ENCODE measurements at regions not wholly inside any gene's neighbourhood (a gene's known extent, or its start where the extent isn't known, plus 50 kb on each side); places are given as distances from the start of the nearest gene placed in this dataset.

DNA sequence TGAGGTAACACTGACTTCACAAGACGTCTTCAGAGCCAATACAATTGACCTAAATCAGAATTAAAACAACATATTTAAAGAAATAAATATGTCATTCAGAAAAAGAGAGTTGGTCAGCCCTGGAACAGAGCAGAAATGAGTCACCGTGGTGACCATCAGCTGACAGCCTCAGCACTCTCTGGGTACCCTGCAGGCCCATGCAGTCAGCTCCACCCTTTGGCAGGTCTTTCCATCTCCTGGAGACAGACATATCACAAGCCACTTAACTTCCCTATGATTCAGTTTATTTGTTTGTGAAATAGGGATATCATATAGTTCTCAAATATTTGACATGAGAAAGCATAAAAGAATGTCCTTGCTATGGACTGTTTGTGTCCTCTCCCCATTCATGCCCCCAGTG is 151.6 kb upstream of the MEF2C start:
- Histone ChIP-seq H3K56ac (ENCODE audit: extremely low read depth, insufficient read depth, low read length) (no peak overlapping the region), H4K20me1 (ENCODE audit: insufficient read depth, low read length) (no peaks in the 10 kb centered on the region), H3K9ac (ENCODE audit: low read depth, low read length) (no peak overlapping the region), H2AFZ (replicated peaks; ENCODE audit: low read length, poor library complexity) (no peak overlapping the region), H3K9me3 (ENCODE audit: control insufficient read depth, insufficient read depth, low read length) (no peaks in the 10 kb centered on the region), H4K8ac (ENCODE audit: low read depth in 2 of 2, low read length in 2 of 2) (no peak overlapping the region), H2BK15ac (ENCODE audit: low read depth, low read length) (no peak overlapping the region), H3K27ac (ENCODE audit: insufficient read depth, low read length) (no peak overlapping the region), H2AK5ac (ENCODE audit: low read depth, low read length) (no peak overlapping the region), H4K91ac (ENCODE audit: insufficient read depth, low read depth, low read length) (no peak overlapping the region), H3K4ac (ENCODE audit: low read depth, low read length) (no peak overlapping the region), H2BK120ac (ENCODE audit: low read depth, low read length) (no peak overlapping the region), H2BK20ac (ENCODE audit: low read depth, low read length) (no peak overlapping the region), H3K79me1 (ENCODE audit: low read depth in 1 of 2, low read length in 2 of 2) (no peaks in the 10 kb centered on the region), H3K36me3 (ENCODE audit: control insufficient read depth, insufficient read depth, low read length) (no peaks in the 10 kb centered on the region), H3K4me3 (ENCODE audit: insufficient read depth, low read depth, low read length) (no peak overlapping the region), H3K14ac (replicated peaks; ENCODE audit: low read depth, low read length) (no peak overlapping the region), H2AK9ac (replicated peaks; ENCODE audit: low read depth, low read length, poor library complexity) (no peak overlapping the region), H3K4me2 (ENCODE audit: low read depth, low read length) (no peak overlapping the region), H3K4me1 (ENCODE audit: control insufficient read depth, insufficient read depth, low read length) (0 out of 2 replicates have a peak, but pooled peaks cover 1% of the 10 kb centered on the region), H3K27me3 (ENCODE audit: control insufficient read depth, insufficient read depth, low read length) (no peaks in the 10 kb centered on the region), H3K23ac (ENCODE audit: low read depth, low read length) (no peak overlapping the region), H3K18ac (ENCODE audit: low read depth, low read length) (no peak overlapping the region), H2BK5ac (ENCODE audit: low read depth, low read length, poor library complexity, severe bottlenecking) (no peak overlapping the region), H4K5ac (ENCODE audit: low read depth, low read length) (no peak overlapping the region), H3K9me1 (ENCODE audit: insufficient read depth, low read length) (no peaks in the 10 kb centered on the region)
- CTCF ChIA-PET, result interaction anchor here (1.4 kb wide), 1 partner anchor 9 kb away, joined by 3 read pairs; no protein-coding TSS in a partner anchor
- dilution Hi-C loops (cut with HindIII; ENCODE audit: low sequenced_read_pairs, unreplicated experiment) (no loop called here), in situ Hi-C loops (cut with MboI; ENCODE audit: low sequenced_read_pairs) (no loop called here), intact Hi-C loops (cut with micrococcal nuclease) (no loop called here)
- BruUV-seq (replicated peaks), result no TSS peak
- no peak for ATAC-seq (ENCODE audit: low read depth)
- TF ChIP-seq POLR2A (IDR thresholded peaks at IDR 0.05; ENCODE audit: low read depth, low read length), result no peak
- TF ChIP-seq MXI1 (IDR thresholded peaks at IDR 0.05; ENCODE audit: borderline replicate concordance, low read depth, low read length), result no peak
- TF ChIP-seq RCOR1 (IDR thresholded peaks at IDR 0.05; ENCODE audit: insufficient replicate concordance, low read length), result no peak
- no peak for TF ChIP-seq CTCF (conservative IDR thresholded peaks at IDR 0.05; ENCODE audit: low read depth, low read length)
- no peak for TF ChIP-seq NFE2L2 (IDR thresholded peaks at IDR 0.05; ENCODE audit: low read depth, low read length)
- no peak for TF ChIP-seq FOS (IDR thresholded peaks at IDR 0.05; ENCODE audit: low read depth, low read length)
- TF ChIP-seq MAFK (IDR thresholded peaks at IDR 0.05; ENCODE audit: low read depth, low read length), result no peak
- TF ChIP-seq ELK1 (IDR thresholded peaks at IDR 0.05; ENCODE audit: borderline replicate concordance, low read depth, low read length), result no peak
- TF ChIP-seq, protein P1, sequence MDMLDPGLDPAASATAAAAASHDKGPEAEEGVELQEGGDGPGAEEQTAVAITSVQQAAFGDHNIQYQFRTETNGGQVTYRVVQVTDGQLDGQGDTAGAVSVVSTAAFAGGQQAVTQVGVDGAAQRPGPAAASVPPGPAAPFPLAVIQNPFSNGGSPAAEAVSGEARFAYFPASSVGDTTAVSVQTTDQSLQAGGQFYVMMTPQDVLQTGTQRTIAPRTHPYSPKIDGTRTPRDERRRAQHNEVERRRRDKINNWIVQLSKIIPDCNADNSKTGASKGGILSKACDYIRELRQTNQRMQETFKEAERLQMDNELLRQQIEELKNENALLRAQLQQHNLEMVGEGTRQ (IDR thresholded peaks at IDR 0.05; ENCODE audit: low read depth, low read length), result no peak
- TF ChIP-seq SMC3 (IDR thresholded peaks at IDR 0.05; ENCODE audit: low read depth, low read length), result no peak
- no peak for TF ChIP-seq BHLHE40 (IDR thresholded peaks at IDR 0.05; ENCODE audit: low read depth, low read length)
- TF ChIP-seq CEBPB (IDR thresholded peaks at IDR 0.05; ENCODE audit: low read depth, low read length), result no peak
- no peak for TF ChIP-seq MAZ (IDR thresholded peaks at IDR 0.05; ENCODE audit: borderline replicate concordance, low read depth, low read length)
- no peak for TF ChIP-seq CHD1 (IDR thresholded peaks at IDR 0.05; ENCODE audit: low read depth, low read length)
- POLR2A ChIA-PET (ENCODE audit: unreplicated experiment), result no interaction called here
- WGBS, 2 experiments (ENCODE audit: extremely low coverage in 2 of 2, insufficient read length in 1 of 2), result no CpG with 5 or more reads among the region's 2 CpGs
- DNase-seq, result peak; percentile 6
